ENCODE measurements at regions not wholly inside any gene's neighbourhood (a gene's known extent, or its start where the extent isn't known, plus 50 kb on each side); places are given as distances from the start of the nearest gene placed in this dataset.

GRCh38 chr11:127462065-127462344, 461.4 kb upstream of the KIRREL3 start:
- no peak for DNase-seq

GRCh38 chr11:127461241-127462064, 460.9 kb upstream of the KIRREL3 start:
- no peak for DNase-seq

GRCh38 chr11:127458561-127458960, 458.0 kb upstream of the KIRREL3 start:
- no peak for DNase-seq

- no peak for DNase-seq
These were observed 454.3 kb upstream of the KIRREL3 start for GRCh38 chr11:127454856-127455255.

- DNase-seq: no peak
These were observed 452.0 kb upstream of the KIRREL3 start for GRCh38 chr11:127452533-127452932.

- DNase-seq: no peak
These were observed 451.3 kb upstream of the KIRREL3 start for GRCh38 chr11:127451861-127452260.

GRCh38 chr11:127448101-127448500, 447.5 kb upstream of the KIRREL3 start:
- no peak for DNase-seq

- DNase-seq: no peak
These were observed 444.9 kb upstream of the KIRREL3 start for GRCh38 chr11:127445476-127445875.

- DNase-seq: no peak
These were observed 442.7 kb upstream of the KIRREL3 start for GRCh38 chr11:127443297-127443696.

GRCh38 chr11:127440616-127441015, 440.0 kb upstream of the KIRREL3 start:
- no peak for DNase-seq

GRCh38 chr11:127425281-127425680, 424.7 kb upstream of the KIRREL3 start:
- DNase-seq: no peak

GRCh38 chr11:127424661-127425060, 424.1 kb upstream of the KIRREL3 start:
- DNase-seq: no peak

GRCh38 chr11:127420139-127420538, 419.6 kb upstream of the KIRREL3 start:
- DNase-seq: no peak

- DNase-seq: no peak
These were observed 412.3 kb upstream of the KIRREL3 start for GRCh38 chr11:127412722-127413380.

- DNase-seq: no peak
These were observed 411.7 kb upstream of the KIRREL3 start for GRCh38 chr11:127412234-127412633.

GRCh38 chr11:127411283-127411682, 410.7 kb upstream of the KIRREL3 start:
- DNase-seq: no peak

- no peak for DNase-seq
These were observed 394.5 kb upstream of the KIRREL3 start for GRCh38 chr11:127395034-127395433.

- no peak for DNase-seq
These were observed 393.0 kb upstream of the KIRREL3 start for GRCh38 chr11:127393460-127393997.

GRCh38 chr11:127392575-127392974, 392.0 kb upstream of the KIRREL3 start:
- DNase-seq: no peak

GRCh38 chr11:127390465-127390864, 389.9 kb upstream of the KIRREL3 start:
- DNase-seq: no peak

- no peak for DNase-seq
These were observed 384.5 kb upstream of the KIRREL3 start for GRCh38 chr11:127385071-127385470.

GRCh38 chr11:127383026-127383425, 382.5 kb upstream of the KIRREL3 start:
- DNase-seq: no peak

- DNase-seq: no peak
These were observed 380.7 kb upstream of the KIRREL3 start for GRCh38 chr11:127381247-127381646.

GRCh38 chr11:127379686-127380085, 379.1 kb upstream of the KIRREL3 start:
- no peak for DNase-seq

All from central memory CD4-positive, alpha-beta T cell (primary cell).